HG02571 (cell line): ENCODE measurements at regions not wholly inside any gene's neighbourhood (a gene's known extent, or its start where the extent isn't known, plus 50 kb on each side); places are given as distances from the start of the nearest gene placed in this dataset.

Experiments used
- ATAC-seq: cut with Tn5 transposase; IDR thresholded peaks from one replicate; pipeline ENCODE4 v1.9.1; 2021; ENCODE audit warnings: mild to moderate bottlenecking, moderate library complexity; ENCODE audit not compliant: unreplicated experiment

GRCh38 chr1:63169057-63169456 is 153.3 kb upstream of the FOXD3 start:
- no peak for ATAC-seq

- no peak for ATAC-seq
These were observed 149.2 kb upstream of the FOXD3 start for GRCh38 chr1:63173161-63173560.

GRCh38 chr1:63189677-63190076 is 132.7 kb upstream of the FOXD3 start:
- no peak for ATAC-seq

- ATAC-seq, result no peak
These were observed 132.2 kb upstream of the FOXD3 start for GRCh38 chr1:63190171-63190570.

GRCh38 chr1:63198871-63199394 is 123.4 kb upstream of the FOXD3 start:
- no peak for ATAC-seq

GRCh38 chr1:63199706-63200335 is 122.5 kb upstream of the FOXD3 start:
- no peak for ATAC-seq

- ATAC-seq, result no peak
These were observed 121.7 kb upstream of the FOXD3 start for GRCh38 chr1:63200676-63201075.

- no peak for ATAC-seq
These were observed 118.7 kb upstream of the FOXD3 start for GRCh38 chr1:63203641-63204040.

- no peak for ATAC-seq
These were observed 116.6 kb upstream of the FOXD3 start for GRCh38 chr1:63205776-63206175.

- ATAC-seq, result no peak
These were observed 107.8 kb upstream of the FOXD3 start for GRCh38 chr1:63214553-63214952.

GRCh38 chr1:63223426-63223825 is 98.9 kb upstream of the FOXD3 start:
- no peak for ATAC-seq

GRCh38 chr1:63230722-63231121 is 91.6 kb upstream of the FOXD3 start:
- ATAC-seq, result no peak

- ATAC-seq, result no peak
These were observed 83.6 kb upstream of the FOXD3 start for GRCh38 chr1:63238721-63239120.

- no peak for ATAC-seq
These were observed 77.2 kb upstream of the FOXD3 start for GRCh38 chr1:63245186-63245585.

- no peak for ATAC-seq
These were observed 74.2 kb upstream of the FOXD3 start for GRCh38 chr1:63248216-63248615.

- ATAC-seq, result no peak
These were observed 67.2 kb upstream of the FOXD3 start for GRCh38 chr1:63255153-63255552.

GRCh38 chr1:63261736-63262458 is 60.5 kb upstream of the FOXD3 start:
- ATAC-seq, result no peak

GRCh38 chr1:63262459-63262770 is 60.0 kb upstream of the FOXD3 start:
- ATAC-seq, result no peak

GRCh38 chr1:63264161-63264560 is 58.2 kb upstream of the FOXD3 start:
- no peak for ATAC-seq

GRCh38 chr1:63266857-63267256 is 55.5 kb upstream of the FOXD3 start:
- ATAC-seq, result no peak

- ATAC-seq, result no peak
These were observed 53.5 kb upstream of the FOXD3 start for GRCh38 chr1:63268876-63269275.

GRCh38 chr1:63269571-63269970 is 52.8 kb upstream of the FOXD3 start:
- ATAC-seq, result no peak
